Fibroblast of skin of right biceps (primary cell): ENCODE measurements at regions not wholly inside any gene's neighbourhood (a gene's known extent, or its start where the extent isn't known, plus 50 kb on each side); places are given as distances from the start of the nearest gene placed in this dataset.

Experiments
- DNase-seq: peaks from one replicate; pipeline ENCODE4 v3.0.0-alpha.2; 2013

DNA sequence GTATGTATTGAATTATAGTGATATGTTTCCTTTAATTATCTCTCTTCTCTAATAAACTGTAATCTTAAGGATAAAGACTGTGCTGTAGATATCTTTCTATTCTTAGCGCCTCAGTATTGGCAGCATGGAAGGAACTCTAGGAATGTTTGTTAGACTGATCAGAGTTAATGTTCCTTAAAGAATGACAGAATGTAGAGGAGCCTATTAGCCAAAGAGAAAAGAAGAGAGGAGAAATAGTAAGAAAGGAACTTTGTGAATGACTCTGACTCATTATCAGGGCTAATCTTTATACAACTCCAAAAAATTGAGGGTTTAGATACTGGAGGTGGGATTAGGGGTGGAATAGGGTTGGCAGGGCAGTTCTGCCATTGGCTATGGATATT lies 59.0 kb upstream of the NUDT12 start:
- DNase-seq, result peak; percentile 27

- no peak for DNase-seq
Measured at GRCh38 chr5:103620851-103621547, 58.4 kb upstream of the NUDT12 start.

GRCh38 chr5:103617913-103618312 lies 55.3 kb upstream of the NUDT12 start:
- DNase-seq, result no peak

DNA sequence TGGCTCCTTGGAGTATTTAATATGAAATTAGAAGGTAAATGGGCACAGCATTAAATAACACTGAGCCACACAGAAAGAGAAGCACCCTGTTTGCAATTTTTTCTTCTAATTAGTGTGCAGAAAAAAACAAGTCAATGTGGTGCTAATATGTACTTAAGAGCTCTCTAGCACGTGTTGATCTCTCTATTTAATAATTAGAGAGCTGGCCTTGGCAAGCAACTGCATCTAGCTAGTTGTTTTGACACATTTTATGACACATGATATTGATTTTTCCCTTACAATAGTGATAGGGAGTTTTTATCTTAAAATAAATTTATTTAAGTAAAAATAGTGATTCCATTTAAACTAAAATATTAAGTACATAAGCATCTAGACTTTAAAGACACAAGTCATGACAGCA lies 54.5 kb upstream of the NUDT12 start:
- no peak for DNase-seq

- no peak for DNase-seq
Measured at GRCh38 chr5:103612545-103612944, 50.0 kb upstream of the NUDT12 start.
